Suprapubic skin (tissue), 4 donors: ENCODE measurements at regions not wholly inside any gene's neighbourhood (a gene's known extent, or its start where the extent isn't known, plus 50 kb on each side); places are given as distances from the start of the nearest gene placed in this dataset.

Experiments used
- CTCF ChIP-seq, 2 donors: fragments of 200-600 bp in 1 of 2; fragments of 450-650 bp in 1 of 2; sonication (generic) in 1 of 2; IDR thresholded peaks; one replicate each; pipeline ENCODE4 v1.5.1; 2016 to 2019; ENCODE audit warnings: antibody characterized with exemption in 2 of 2, mild to moderate bottlenecking in 1 of 2, moderate library complexity in 1 of 2
- POLR2A ChIP-seq, 2 donors: fragments of 450-650 bp; IDR thresholded peaks; one replicate each; pipeline ENCODE4 v1.6.1; 2017; ENCODE audit warnings: antibody characterized with exemption in 2 of 2, mild to moderate bottlenecking in 2 of 2, moderate library complexity in 2 of 2
- POLR2AphosphoS5 ChIP-seq, 3 donors: sonication (generic); formaldehyde crosslinking; IDR thresholded peaks; one replicate each; pipeline ENCODE4 v1.6.1; 2017; ENCODE audit warnings: antibody characterized with exemption in 3 of 3

DNA sequence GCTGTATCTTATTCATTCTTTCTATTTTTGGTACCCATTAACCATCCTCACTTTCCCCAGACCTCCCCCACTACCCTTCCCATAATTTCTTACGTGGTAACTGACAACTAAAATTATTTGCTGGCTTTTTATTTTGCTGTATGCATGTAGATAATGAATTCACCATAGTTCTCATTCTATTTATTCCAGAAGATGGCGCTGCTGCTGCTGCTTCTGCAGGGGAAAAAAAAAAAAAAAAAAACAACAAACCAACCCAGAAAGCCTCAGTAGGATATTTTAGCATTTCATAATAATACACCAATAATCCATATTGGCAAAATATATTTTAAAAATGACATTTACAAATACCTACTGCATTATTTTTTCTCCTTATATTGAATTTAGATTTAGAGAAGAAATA is 416.6 kb upstream of the MAGEB18 start:
- no peak for TF ChIP-seq CTCF (IDR thresholded peaks at IDR 0.05)
- TF ChIP-seq POLR2A (IDR thresholded peaks at IDR 0.05): no peak
- no peak for TF ChIP-seq POLR2AphosphoS5 (IDR thresholded peaks at IDR 0.05)
